Endothelial cell (in vitro differentiated cells): ENCODE measurements at regions not wholly inside any gene's neighbourhood (a gene's known extent, or its start where the extent isn't known, plus 50 kb on each side); places are given as distances from the start of the nearest gene placed in this dataset.

ENCODE experiments used
- DNase-seq: peaks from one replicate; pipeline ENCODE4 v3.0.0; 2021; ENCODE audit warnings: low spot score
- H3K27ac Mint-ChIP-seq: one replicate; pipeline ENCODE4 v1.8.0; 2021; ENCODE audit warnings: mixed read lengths, inconsistent platforms; ENCODE audit not compliant: unreplicated experiment
- H3K27me3 Mint-ChIP-seq: one replicate; pipeline ENCODE4 v1.8.0; 2021; ENCODE audit warnings: mild to moderate bottlenecking, moderate library complexity, mixed read lengths, inconsistent platforms; ENCODE audit not compliant: unreplicated experiment
- H3K36me3 Mint-ChIP-seq: one replicate; pipeline ENCODE4 v1.8.0; 2021; ENCODE audit warnings: mild to moderate bottlenecking, low read depth, mixed read lengths, inconsistent platforms; ENCODE audit not compliant: unreplicated experiment
- H3K4me1 Mint-ChIP-seq: one replicate; pipeline ENCODE4 v1.8.0; 2021; ENCODE audit warnings: mild to moderate bottlenecking, mixed read lengths, inconsistent platforms; ENCODE audit not compliant: unreplicated experiment
- H3K4me3 Mint-ChIP-seq: one replicate; pipeline ENCODE4 v1.8.0; 2021; ENCODE audit warnings: mild to moderate bottlenecking, mixed read lengths, inconsistent platforms; ENCODE audit not compliant: unreplicated experiment
- H3K9me3 Mint-ChIP-seq: one replicate; pipeline ENCODE4 v1.8.0; 2021; ENCODE audit warnings: mixed read lengths, inconsistent platforms; ENCODE audit not compliant: unreplicated experiment
- CTCF ChIP-seq: fragments of 200-600 bp; sonication (generic); IDR thresholded peaks from one replicate; pipeline ENCODE4 v1.5.0; 2021; ENCODE audit warnings: antibody characterized with exemption; ENCODE audit not compliant: unreplicated experiment

- Mint-ChIP-seq H3K4me1 (no peaks in the 10 kb centered on the region), H3K4me3 (no peak overlapping the region), H3K9me3 (no peaks in the 10 kb centered on the region), H3K36me3 (no peaks in the 10 kb centered on the region), H3K27me3 (peaks cover 2% of the 10 kb centered on the region), H3K27ac (no peak overlapping the region)
- DNase-seq: no peak
- no peak for TF ChIP-seq CTCF
Observed at GRCh38 chr20:48358176-48359054, 469.4 kb downstream of the PREX1 start.

GRCh38 chr20:48357714-48358113, 470.1 kb downstream of the PREX1 start:
- no peak for TF ChIP-seq CTCF
- Mint-ChIP-seq H3K9me3 (no peaks in the 10 kb centered on the region), H3K4me3 (no peak overlapping the region), H3K36me3 (no peaks in the 10 kb centered on the region), H3K4me1 (no peaks in the 10 kb centered on the region), H3K27me3 (peaks cover under 1% of the 10 kb centered on the region), H3K27ac (no peak overlapping the region)
- no peak for DNase-seq

GRCh38 chr20:48354903-48355302, 472.9 kb downstream of the PREX1 start:
- no peak overlapping the region for H3K4me3 Mint-ChIP-seq
- H3K27ac Mint-ChIP-seq: no peak overlapping the region
- no peaks in the 10 kb centered on the region for H3K36me3 Mint-ChIP-seq
- TF ChIP-seq CTCF: no peak
- H3K4me1 Mint-ChIP-seq: no peaks in the 10 kb centered on the region
- H3K27me3 Mint-ChIP-seq: peaks cover 4% of the 10 kb centered on the region
- no peaks in the 10 kb centered on the region for H3K9me3 Mint-ChIP-seq
- no peak for DNase-seq

DNA sequence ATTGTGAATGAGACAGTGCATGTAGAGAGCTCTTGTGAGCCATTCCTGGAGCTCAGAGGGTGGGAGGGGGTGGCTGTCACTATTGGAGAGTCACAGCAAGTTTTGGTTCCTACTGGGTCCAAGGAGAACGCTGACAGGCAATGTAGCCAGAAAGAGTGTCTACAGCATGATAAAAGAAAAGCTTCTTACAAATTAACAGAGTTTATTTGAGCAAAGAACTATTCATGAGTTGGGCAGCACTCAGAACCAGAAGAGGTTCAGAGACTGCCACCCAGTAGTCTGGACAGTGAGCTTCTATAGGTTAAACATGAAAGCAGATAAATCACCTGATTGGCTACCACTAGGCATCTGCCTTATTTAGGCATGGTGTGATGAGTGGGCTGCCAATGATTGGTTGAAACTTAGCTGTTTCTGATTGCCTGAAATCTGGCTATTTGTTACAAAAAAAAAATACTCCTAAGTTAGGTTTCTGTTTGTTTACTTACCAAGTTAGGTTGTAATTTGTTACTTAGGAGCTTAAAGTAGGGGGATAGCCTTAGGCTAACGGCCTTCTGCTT, 473.4 kb downstream of the PREX1 start:
- Mint-ChIP-seq H3K27ac (no peak overlapping the region), H3K4me1 (no peaks in the 10 kb centered on the region)
- no peak for DNase-seq

More for the DNA sequence above, 473.4 kb downstream of the PREX1 start:
- no peak for TF ChIP-seq CTCF
- H3K36me3 Mint-ChIP-seq: no peaks in the 10 kb centered on the region
- peaks cover 4% of the 10 kb centered on the region for H3K27me3 Mint-ChIP-seq
- no peak overlapping the region for H3K4me3 Mint-ChIP-seq
- no peaks in the 10 kb centered on the region for H3K9me3 Mint-ChIP-seq
